Dedifferentiated amniotic fluid mesenchymal stem cell (primary cell): ENCODE measurements at regions not wholly inside any gene's neighbourhood (a gene's known extent, or its start where the extent isn't known, plus 50 kb on each side); places are given as distances from the start of the nearest gene placed in this dataset.

Experiments used
- DNase-seq: peaks from one replicate; pipeline ENCODE4 v3.0.0-alpha.2; 2016; ENCODE audit errors: extremely low spot score

- no peak for DNase-seq
Measured at GRCh38 chr9:1757186-1757585, 258.0 kb upstream of the SMARCA2 start.

- DNase-seq = no peak
Measured at GRCh38 chr9:1759009-1759408, 256.1 kb upstream of the SMARCA2 start.

GRCh38 chr9:1759771-1760300 lies 255.3 kb upstream of the SMARCA2 start:
- no peak for DNase-seq

GRCh38 chr9:1761807-1762206 lies 253.3 kb upstream of the SMARCA2 start:
- DNase-seq = no peak

- no peak for DNase-seq
Measured at GRCh38 chr9:1766042-1766441, 249.1 kb upstream of the SMARCA2 start.

- DNase-seq = no peak
Measured at GRCh38 chr9:1768561-1768960, 246.6 kb upstream of the SMARCA2 start.

GRCh38 chr9:1771094-1771789 lies 243.9 kb upstream of the SMARCA2 start:
- DNase-seq = no peak

GRCh38 chr9:1775230-1775629 lies 239.9 kb upstream of the SMARCA2 start:
- no peak for DNase-seq

GRCh38 chr9:1776668-1777067 lies 238.5 kb upstream of the SMARCA2 start:
- no peak for DNase-seq

GRCh38 chr9:1791191-1791590 lies 224.0 kb upstream of the SMARCA2 start:
- DNase-seq = no peak

GRCh38 chr9:1794547-1795270 lies 220.4 kb upstream of the SMARCA2 start:
- DNase-seq = no peak

GRCh38 chr9:1804128-1804865 lies 210.8 kb upstream of the SMARCA2 start:
- no peak for DNase-seq

GRCh38 chr9:1829719-1830118 lies 185.4 kb upstream of the SMARCA2 start:
- no peak for DNase-seq

- no peak for DNase-seq
Measured at GRCh38 chr9:1832960-1833359, 182.2 kb upstream of the SMARCA2 start.

- no peak for DNase-seq
Measured at GRCh38 chr9:1837453-1838084, 177.6 kb upstream of the SMARCA2 start.

GRCh38 chr9:1839909-1840308 lies 175.2 kb upstream of the SMARCA2 start:
- no peak for DNase-seq

GRCh38 chr9:1845425-1845824 lies 169.7 kb upstream of the SMARCA2 start:
- DNase-seq = no peak

- no peak for DNase-seq
Measured at GRCh38 chr9:1855726-1856125, 159.4 kb upstream of the SMARCA2 start.

GRCh38 chr9:1857808-1858207 lies 157.3 kb upstream of the SMARCA2 start:
- no peak for DNase-seq

GRCh38 chr9:1869843-1870242 lies 145.3 kb upstream of the SMARCA2 start:
- DNase-seq = no peak

- DNase-seq = no peak
Measured at GRCh38 chr9:1870915-1871314, 144.2 kb upstream of the SMARCA2 start.
